Islet precursor cell (in vitro differentiated cells): ENCODE measurements at regions not wholly inside any gene's neighbourhood (a gene's known extent, or its start where the extent isn't known, plus 50 kb on each side); places are given as distances from the start of the nearest gene placed in this dataset.

Source experiments
- DNase-seq: peaks from one replicate; pipeline ENCODE4 v3.0.0-alpha.2; 2018

- no peak for DNase-seq
These were observed 170.9 kb upstream of the NPVF start for GRCh38 chr7:25399000-25399750.

GRCh38 chr7:25402532-25402931 is 174.2 kb upstream of the NPVF start:
- DNase-seq, result no peak

- DNase-seq, result peak; percentile 67
These were observed 177.4 kb upstream of the NPVF start for GRCh38 chr7:25405736-25406135.

GRCh38 chr7:25407053-25407452 is 178.8 kb upstream of the NPVF start:
- DNase-seq, result no peak

GRCh38 chr7:25408012-25408687 is 179.9 kb upstream of the NPVF start:
- DNase-seq, result no peak

GRCh38 chr7:25408876-25409275 is 180.6 kb upstream of the NPVF start:
- DNase-seq, result no peak

GRCh38 chr7:25409897-25410636 is 181.8 kb upstream of the NPVF start:
- DNase-seq, result no peak

GRCh38 chr7:25420771-25421170 is 192.5 kb upstream of the NPVF start:
- no peak for DNase-seq

- no peak for DNase-seq
These were observed 195.8 kb upstream of the NPVF start for GRCh38 chr7:25424113-25424512.

GRCh38 chr7:25424855-25425254 is 196.6 kb upstream of the NPVF start:
- DNase-seq, result no peak

GRCh38 chr7:25427721-25428120 is 199.4 kb upstream of the NPVF start:
- no peak for DNase-seq

- DNase-seq, result no peak
These were observed 201.4 kb upstream of the NPVF start for GRCh38 chr7:25429731-25430130.

- DNase-seq, result no peak
These were observed 202.1 kb upstream of the NPVF start for GRCh38 chr7:25430200-25430931.

GRCh38 chr7:25431956-25432450 is 203.7 kb upstream of the NPVF start:
- DNase-seq, result no peak

- no peak for DNase-seq
These were observed 204.5 kb upstream of the NPVF start for GRCh38 chr7:25432807-25433206.

- DNase-seq, result no peak
These were observed 208.1 kb upstream of the NPVF start for GRCh38 chr7:25436413-25436812.

GRCh38 chr7:25437308-25437707 is 209.0 kb upstream of the NPVF start:
- no peak for DNase-seq

GRCh38 chr7:25444991-25445390 is 216.7 kb upstream of the NPVF start:
- DNase-seq, result no peak

- DNase-seq, result no peak
These were observed 220.0 kb upstream of the NPVF start for GRCh38 chr7:25448301-25448700.

- DNase-seq, result no peak
These were observed 225.7 kb upstream of the NPVF start for GRCh38 chr7:25454020-25454419.

- DNase-seq, result no peak
These were observed 226.3 kb upstream of the NPVF start for GRCh38 chr7:25454562-25455041.

- no peak for DNase-seq
These were observed 227.5 kb upstream of the NPVF start for GRCh38 chr7:25455683-25456251.
